ENCODE measurements at regions not wholly inside any gene's neighbourhood (a gene's known extent, or its start where the extent isn't known, plus 50 kb on each side); places are given as distances from the start of the nearest gene placed in this dataset.

GRCh38 chr1:115228191-115228590, 109.9 kb downstream of the NGF start:
- TF ChIP-seq CTCF (IDR thresholded peaks at IDR 0.05) (no peak), POLR2A (IDR thresholded peaks at IDR 0.05) (no peak), EP300 (IDR thresholded peaks at IDR 0.05) (no peak)
